ENCODE measurements at regions not wholly inside any gene's neighbourhood (a gene's known extent, or its start where the extent isn't known, plus 50 kb on each side); places are given as distances from the start of the nearest gene placed in this dataset.

DNA sequence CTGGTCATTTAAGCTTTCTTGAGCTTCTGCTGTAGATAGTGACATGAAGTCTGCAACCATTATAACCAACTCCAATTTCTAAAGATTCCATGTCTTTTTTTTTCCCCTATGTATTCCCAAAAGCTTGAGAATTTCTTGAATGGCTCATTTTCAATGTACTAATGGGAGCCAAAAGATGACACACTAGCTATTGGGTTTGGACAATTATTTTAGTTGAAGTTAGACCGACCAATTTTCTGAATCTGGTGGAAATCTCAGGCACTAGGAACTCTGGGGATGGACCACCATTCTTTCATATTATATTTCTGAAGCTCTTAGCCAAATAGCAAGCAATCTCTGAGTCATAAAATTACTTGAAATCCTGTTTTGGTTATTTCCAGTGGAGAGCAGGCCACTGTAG lies 617.4 kb upstream of the ADAMTS5 start:
- TF ChIP-seq, protein P1, sequence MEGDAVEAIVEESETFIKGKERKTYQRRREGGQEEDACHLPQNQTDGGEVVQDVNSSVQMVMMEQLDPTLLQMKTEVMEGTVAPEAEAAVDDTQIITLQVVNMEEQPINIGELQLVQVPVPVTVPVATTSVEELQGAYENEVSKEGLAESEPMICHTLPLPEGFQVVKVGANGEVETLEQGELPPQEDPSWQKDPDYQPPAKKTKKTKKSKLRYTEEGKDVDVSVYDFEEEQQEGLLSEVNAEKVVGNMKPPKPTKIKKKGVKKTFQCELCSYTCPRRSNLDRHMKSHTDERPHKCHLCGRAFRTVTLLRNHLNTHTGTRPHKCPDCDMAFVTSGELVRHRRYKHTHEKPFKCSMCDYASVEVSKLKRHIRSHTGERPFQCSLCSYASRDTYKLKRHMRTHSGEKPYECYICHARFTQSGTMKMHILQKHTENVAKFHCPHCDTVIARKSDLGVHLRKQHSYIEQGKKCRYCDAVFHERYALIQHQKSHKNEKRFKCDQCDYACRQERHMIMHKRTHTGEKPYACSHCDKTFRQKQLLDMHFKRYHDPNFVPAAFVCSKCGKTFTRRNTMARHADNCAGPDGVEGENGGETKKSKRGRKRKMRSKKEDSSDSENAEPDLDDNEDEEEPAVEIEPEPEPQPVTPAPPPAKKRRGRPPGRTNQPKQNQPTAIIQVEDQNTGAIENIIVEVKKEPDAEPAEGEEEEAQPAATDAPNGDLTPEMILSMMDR (IDR thresholded peaks at IDR 0.05), result no peak
- TF ChIP-seq POLR2AphosphoS5 (IDR thresholded peaks at IDR 0.05) (no peak), POLR2A (IDR thresholded peaks at IDR 0.05) (no peak), EP300 (IDR thresholded peaks at IDR 0.05) (no peak)
